Endothelial cell of umbilical vein (primary cell): ENCODE measurements at regions not wholly inside any gene's neighbourhood (a gene's known extent, or its start where the extent isn't known, plus 50 kb on each side); places are given as distances from the start of the nearest gene placed in this dataset.

Experiments
- CTCF ChIP-seq, 2 donors: IDR thresholded peaks; 1 replicate in 1 of 2; 2 replicates in 1 of 2; pipeline ENCODE4 v1.5.1; 2011; ENCODE audit warnings: low read length in 2 of 2, mild to moderate bottlenecking in 2 of 2, moderate library complexity in 2 of 2, control low read depth in 1 of 2, inconsistent platforms in 1 of 2, low read depth in 1 of 2; ENCODE audit not compliant: insufficient read depth in 1 of 2; ENCODE audit errors: extremely low read depth in 1 of 2
- EZH2 ChIP-seq: IDR thresholded peaks from 2 replicates; pipeline ENCODE4 v1.6.1; 2012; ENCODE audit warnings: borderline replicate concordance, low read depth, mild to moderate bottlenecking, moderate library complexity, low read length, inconsistent platforms; ENCODE audit not compliant: severe bottlenecking
- POLR2A ChIP-seq: IDR thresholded peaks from 2 replicates; pipeline ENCODE4 v1.6.1; 2012; ENCODE audit warnings: low read depth, mild to moderate bottlenecking, control low read depth, low read length
- POLR2AphosphoS5 ChIP-seq: IDR thresholded peaks from 2 replicates; pipeline ENCODE4 v1.6.1; 2012; ENCODE audit warnings: low read depth, mild to moderate bottlenecking, control low read depth, low read length, moderate library complexity; ENCODE audit not compliant: insufficient read depth

DNA sequence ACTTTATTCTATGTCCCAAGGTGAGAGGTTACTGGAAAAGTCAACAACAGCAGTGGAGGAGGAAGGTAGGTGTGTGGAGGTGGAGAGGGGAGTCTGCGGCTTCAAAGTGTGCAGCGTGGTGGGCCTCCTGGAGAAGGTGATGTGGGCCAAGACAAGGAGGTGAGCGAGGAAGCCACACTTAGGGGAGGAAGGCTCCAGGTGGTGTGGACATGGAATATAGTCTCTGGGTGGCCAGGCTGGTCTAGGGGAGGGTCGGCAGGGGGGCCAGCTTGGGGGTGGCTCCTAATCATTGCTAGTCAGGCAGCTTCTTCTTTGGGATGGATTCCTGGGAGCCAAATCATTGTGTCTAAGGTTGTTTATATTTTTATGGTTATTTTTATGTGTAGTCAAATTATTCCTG lies 111.5 kb upstream of the CDH4 start:
- TF ChIP-seq CTCF (IDR thresholded peaks at IDR 0.05; ENCODE audit: extremely low read depth in 1 of 2, insufficient read depth in 1 of 2, low read depth in 1 of 2, low read length in 2 of 2) (no peak), POLR2A (no peak), EZH2 (no peak), POLR2AphosphoS5 (no peak)
